Endothelial cell of umbilical vein (primary cell): ENCODE measurements at regions not wholly inside any gene's neighbourhood (a gene's known extent, or its start where the extent isn't known, plus 50 kb on each side); places are given as distances from the start of the nearest gene placed in this dataset.

ENCODE experiments used
- BruUV-seq: library from RNA; stranded (reverse); fragments of 400-500 nt; replicated peaks from 2 replicates; lab custom pipeline; 2021; lab: Mats Ljungman, UMichigan
- CTCF ChIA-PET: fragments of 300-600, 350-600 bp; sonication (Branson Sonifier 250); formaldehyde crosslinking; loops from one replicate; lab custom pipeline; 2021; ENCODE audit warnings: antibody characterized with exemption, inconsistent platforms; lab: Charles Lee
- POLR2A ChIA-PET: fragments of 300-600, 350-600 bp; sonication (Branson Sonifier 250); formaldehyde crosslinking; loops from one replicate; lab custom pipeline; 2021; ENCODE audit warnings: antibody characterized with exemption, inconsistent platforms; lab: Charles Lee
- DNase-seq: peaks from one replicate; pipeline ENCODE4 v3.0.0-alpha.2; 2011; ENCODE audit warnings: low read depth, low spot score
- FAIRE-seq: peaks from 2 replicates; lab custom pipeline; 2011; peaks lifted over from hg19 to GRCh38; lab: Jason Lieb, UNC
- H2AFZ ChIP-seq: 2 replicates; pipeline ENCODE4 v1.6.0; 2012; ENCODE audit warnings: low read depth, low read length, control low read depth, inconsistent platforms
- H3K27ac ChIP-seq: 2 replicates; pipeline ENCODE4 v1.5.1; 2011; ENCODE audit warnings: low read depth, mild to moderate bottlenecking, control low read depth, low read length, moderate library complexity; ENCODE audit not compliant: insufficient read depth
- H3K27me3 ChIP-seq, 2 experiments: 2 replicates each; pipeline versions ENCODE4 v1.6.0 to v1.6.1; 2011; ENCODE audit warnings: low read length in 2 of 2, mixed read lengths in 1 of 2; ENCODE audit not compliant: control insufficient read depth in 2 of 2, insufficient read depth in 2 of 2
- H3K36me3 ChIP-seq, 2 experiments: 2 replicates in 1 of 2; 3 replicates in 1 of 2; pipeline ENCODE4 v1.5.1; 2011; ENCODE audit warnings: low read length in 2 of 2, mild to moderate bottlenecking in 1 of 2, moderate library complexity in 1 of 2; ENCODE audit not compliant: control insufficient read depth in 2 of 2, insufficient read depth in 2 of 2; ENCODE audit errors: extremely low read depth in 1 of 2
- H3K4me1 ChIP-seq: 3 replicates; pipeline ENCODE4 v1.5.1; 2011; ENCODE audit warnings: mild to moderate bottlenecking, low read length; ENCODE audit not compliant: control insufficient read depth, insufficient read depth; ENCODE audit errors: extremely low read depth
- H3K4me2 ChIP-seq: 2 replicates; pipeline ENCODE4 v1.6.1; 2011; ENCODE audit warnings: low read length, control low read depth, mixed read lengths; ENCODE audit not compliant: insufficient read depth
- H3K4me3 ChIP-seq, 3 experiments: fragments of 200-600 bp in 1 of 3; sonication (generic), shearing (Covaris generic) in 1 of 3; replicated peaks in 1 of 3; 2 replicates each; pipeline ENCODE4 v1.5.1; 2011 to 2016; ENCODE audit warnings: control low read depth in 3 of 3, low read length in 3 of 3, mild to moderate bottlenecking in 2 of 3, inconsistent platforms in 1 of 3, low read depth in 1 of 3, moderate library complexity in 1 of 3; ENCODE audit not compliant: insufficient read depth in 1 of 3
- H3K79me2 ChIP-seq: 2 replicates; pipeline ENCODE4 v1.6.0; 2012; ENCODE audit warnings: low read length, inconsistent platforms; ENCODE audit not compliant: control insufficient read depth, insufficient read depth
- H3K9ac ChIP-seq: replicated peaks from 2 replicates; pipeline ENCODE3; 2011; ENCODE audit warnings: low read length, control low read depth; ENCODE audit not compliant: insufficient read depth; ENCODE audit errors: extremely low read depth
- H3K9me1 ChIP-seq: replicated peaks from 3 replicates; pipeline ENCODE4 v1.6.0; 2011; ENCODE audit warnings: mild to moderate bottlenecking, low read length; ENCODE audit not compliant: control insufficient read depth, insufficient read depth; ENCODE audit errors: extremely low read depth
- H3K9me3 ChIP-seq: replicated peaks from 2 replicates; pipeline ENCODE4 v1.5.1; 2012; ENCODE audit warnings: low read length, inconsistent platforms; ENCODE audit not compliant: control insufficient read depth, insufficient read depth
- H4K20me1 ChIP-seq: replicated peaks from 2 replicates; pipeline ENCODE3; 2011; ENCODE audit warnings: mild to moderate bottlenecking, low read length; ENCODE audit not compliant: control insufficient read depth, insufficient read depth; ENCODE audit errors: extremely low read depth
- EZH2 ChIP-seq: IDR thresholded peaks from 2 replicates; pipeline ENCODE4 v1.6.1; 2012; ENCODE audit warnings: borderline replicate concordance, low read depth, mild to moderate bottlenecking, moderate library complexity, low read length, inconsistent platforms; ENCODE audit not compliant: severe bottlenecking
- FOS ChIP-seq: IDR thresholded peaks from 2 replicates; pipeline ENCODE4 v1.6.1; 2011; ENCODE audit warnings: mild to moderate bottlenecking, low read length, moderate library complexity, borderline replicate concordance; ENCODE audit not compliant: insufficient read depth
- GATA2 ChIP-seq: IDR thresholded peaks from 2 replicates; pipeline ENCODE4 v1.7.0; 2011; ENCODE audit warnings: low read depth, mild to moderate bottlenecking, moderate library complexity, mixed read lengths, low read length; ENCODE audit not compliant: insufficient read length, insufficient read depth
- JUN ChIP-seq: IDR thresholded peaks from 2 replicates; pipeline ENCODE4 v1.6.1; 2011; ENCODE audit warnings: borderline replicate concordance, low read depth; ENCODE audit not compliant: insufficient read length, insufficient read depth
- MAX ChIP-seq: IDR thresholded peaks from 2 replicates; pipeline ENCODE4 v1.6.1; 2011; ENCODE audit not compliant: insufficient read depth, insufficient read length
- MYC ChIP-seq: IDR thresholded peaks from one replicate; pipeline ENCODE4 v1.6.1; 2011; ENCODE audit warnings: mild to moderate bottlenecking, low read depth, low read length
- POLR2A ChIP-seq: IDR thresholded peaks from 2 replicates; pipeline ENCODE4 v1.6.1; 2012; ENCODE audit warnings: low read depth, mild to moderate bottlenecking, control low read depth, low read length
- POLR2AphosphoS5 ChIP-seq: IDR thresholded peaks from 2 replicates; pipeline ENCODE4 v1.6.1; 2012; ENCODE audit warnings: low read depth, mild to moderate bottlenecking, control low read depth, low read length, moderate library complexity; ENCODE audit not compliant: insufficient read depth
- dilution Hi-C: fragments of 300-500 bp; cut with MboI; formaldehyde crosslinking; loops from one replicate; pipeline ENCODE4 v1.15.0; 2019; ENCODE audit warnings: low sequenced_read_pairs; ENCODE audit not compliant: extremely low pct_ligation_motif_present
- intact Hi-C: fragments of 100-400 bp; cut with micrococcal nuclease; formaldehyde crosslinking; loops from one replicate; pipeline ENCODE4 v1.10.0; 2022
- TF ChIP-seq, protein P1 (sequence below), 2 donors: IDR thresholded peaks; 1 replicate in 1 of 2; 2 replicates in 1 of 2; pipeline ENCODE4 v1.5.1; 2011; ENCODE audit warnings: low read length in 2 of 2, mild to moderate bottlenecking in 2 of 2, moderate library complexity in 2 of 2, control low read depth in 1 of 2, inconsistent platforms in 1 of 2, low read depth in 1 of 2; ENCODE audit not compliant: insufficient read depth in 1 of 2; ENCODE audit errors: extremely low read depth in 1 of 2

GRCh38 chr20:54872440-54872839 is 397.0 kb downstream of the DOK5 start:
- H3K9me1 ChIP-seq = no peaks in the 10 kb centered on the region
- ChIA-PET POLR2A (no interaction called here), CTCF (no interaction called here)
- DNase-seq = no peak
- H2AFZ ChIP-seq = no peak overlapping the region
- H3K36me3 ChIP-seq = no peaks in the 10 kb centered on the region
- no peaks in the 10 kb centered on the region for H3K79me2 ChIP-seq
- H3K27me3 ChIP-seq = no peaks in the 10 kb centered on the region
- H3K9ac ChIP-seq = no peak overlapping the region
- no peak overlapping the region for H3K27ac ChIP-seq
- no peak for FAIRE-seq
- TF ChIP-seq FOS = no peak
- no peak for TF ChIP-seq MAX
- TF ChIP-seq POLR2AphosphoS5 = no peak
- TF ChIP-seq JUN = no peak
- no peak for TF ChIP-seq POLR2A
- TF ChIP-seq GATA2 = no peak
- TF ChIP-seq MYC = no peak
- no peaks in the 10 kb centered on the region for H4K20me1 ChIP-seq
- no peak overlapping the region for H3K4me2 ChIP-seq
- dilution Hi-C loops = no loop called here
- H3K4me3 ChIP-seq = no peak overlapping the region
- no peaks in the 10 kb centered on the region for H3K4me1 ChIP-seq
- H3K9me3 ChIP-seq = peaks cover 4% of the 10 kb centered on the region
- intact Hi-C loops = no loop called here
- no TSS peak for BruUV-seq

GRCh38 chr20:54869765-54870164 is 394.4 kb downstream of the DOK5 start:
- no peak overlapping the region for H3K27ac ChIP-seq
- no peaks in the 10 kb centered on the region for H3K9me1 ChIP-seq
- ChIA-PET POLR2A (no interaction called here), CTCF (no interaction called here)
- no peaks in the 10 kb centered on the region for H3K27me3 ChIP-seq
- BruUV-seq = no TSS peak
- FAIRE-seq (no peak), DNase-seq (no peak)
- H2AFZ ChIP-seq = no peak overlapping the region
- no peak overlapping the region for H3K9ac ChIP-seq
- H4K20me1 ChIP-seq = no peaks in the 10 kb centered on the region
- TF ChIP-seq POLR2A (no peak), EZH2 (no peak), JUN (no peak), FOS (no peak), MYC (no peak), MAX (no peak), POLR2AphosphoS5 (no peak), GATA2 (no peak)
- TF ChIP-seq, protein P1, sequence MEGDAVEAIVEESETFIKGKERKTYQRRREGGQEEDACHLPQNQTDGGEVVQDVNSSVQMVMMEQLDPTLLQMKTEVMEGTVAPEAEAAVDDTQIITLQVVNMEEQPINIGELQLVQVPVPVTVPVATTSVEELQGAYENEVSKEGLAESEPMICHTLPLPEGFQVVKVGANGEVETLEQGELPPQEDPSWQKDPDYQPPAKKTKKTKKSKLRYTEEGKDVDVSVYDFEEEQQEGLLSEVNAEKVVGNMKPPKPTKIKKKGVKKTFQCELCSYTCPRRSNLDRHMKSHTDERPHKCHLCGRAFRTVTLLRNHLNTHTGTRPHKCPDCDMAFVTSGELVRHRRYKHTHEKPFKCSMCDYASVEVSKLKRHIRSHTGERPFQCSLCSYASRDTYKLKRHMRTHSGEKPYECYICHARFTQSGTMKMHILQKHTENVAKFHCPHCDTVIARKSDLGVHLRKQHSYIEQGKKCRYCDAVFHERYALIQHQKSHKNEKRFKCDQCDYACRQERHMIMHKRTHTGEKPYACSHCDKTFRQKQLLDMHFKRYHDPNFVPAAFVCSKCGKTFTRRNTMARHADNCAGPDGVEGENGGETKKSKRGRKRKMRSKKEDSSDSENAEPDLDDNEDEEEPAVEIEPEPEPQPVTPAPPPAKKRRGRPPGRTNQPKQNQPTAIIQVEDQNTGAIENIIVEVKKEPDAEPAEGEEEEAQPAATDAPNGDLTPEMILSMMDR (IDR thresholded peaks at IDR 0.05; ENCODE audit: extremely low read depth in 1 of 2, insufficient read depth in 1 of 2, low read depth in 1 of 2, low read length in 2 of 2) = no peak
- no peaks in the 10 kb centered on the region for H3K79me2 ChIP-seq
- no peaks in the 10 kb centered on the region for H3K36me3 ChIP-seq
- no peaks in the 10 kb centered on the region for H3K4me1 ChIP-seq
- dilution Hi-C loops = no loop called here
- peaks cover 4% of the 10 kb centered on the region for H3K9me3 ChIP-seq
- no peak overlapping the region for H3K4me2 ChIP-seq
- H3K4me3 ChIP-seq = no peak overlapping the region
- intact Hi-C loops = no loop called here
